RWPE2 (cell line): ENCODE measurements at regions not wholly inside any gene's neighbourhood (a gene's known extent, or its start where the extent isn't known, plus 50 kb on each side); places are given as distances from the start of the nearest gene placed in this dataset.

Experiments
- ATAC-seq: fragments of 200-7000 bp; cut with Tn5 transposase; 3 replicates; pipeline ENCODE4 v1.9.1; 2021; ENCODE audit warnings: low read depth
- DNase-seq: peaks from one replicate; pipeline ENCODE4 v3.0.0-alpha.2; 2020; ENCODE audit warnings: low spot score
- H3K27ac ChIP-seq: fragments of 450-650 bp; 2 replicates; pipeline ENCODE4 v1.5.1; 2017; ENCODE audit warnings: mild to moderate bottlenecking; ENCODE audit not compliant: poor library complexity, severe bottlenecking
- H3K27me3 ChIP-seq: fragments of 250-450 bp; sonication (Bioruptor Pico); 2 replicates; pipeline ENCODE4 v1.5.1; 2021; ENCODE audit warnings: mild to moderate bottlenecking, moderate library complexity; ENCODE audit not compliant: insufficient read depth, poor library complexity, severe bottlenecking
- H3K36me3 ChIP-seq: fragments of 250-450 bp; sonication (Bioruptor Pico); 2 replicates; pipeline ENCODE4 v1.5.1; 2020; ENCODE audit warnings: low read depth, mild to moderate bottlenecking, moderate library complexity
- H3K4me1 ChIP-seq: fragments of 250-450 bp; sonication (Bioruptor Pico); 2 replicates; pipeline ENCODE4 v1.5.1; 2021; ENCODE audit warnings: mild to moderate bottlenecking, moderate library complexity; ENCODE audit not compliant: insufficient read depth, poor library complexity, severe bottlenecking
- H3K4me3 ChIP-seq: fragments of 250-450 bp; sonication (Bioruptor Pico); 2 replicates; pipeline ENCODE4 v1.5.1; 2021; ENCODE audit warnings: mild to moderate bottlenecking, moderate library complexity; ENCODE audit not compliant: severe bottlenecking
- H3K9me3 ChIP-seq: fragments of 250-450 bp; sonication (Bioruptor Pico); 2 replicates; pipeline ENCODE4 v1.5.1; 2021; ENCODE audit warnings: mild to moderate bottlenecking, moderate library complexity; ENCODE audit not compliant: severe bottlenecking
- TF ChIP-seq, protein P1 (sequence below): fragments of 450-650 bp; IDR thresholded peaks from one replicate; pipeline ENCODE4 v1.5.1; 2017; ENCODE audit warnings: mild to moderate bottlenecking, moderate library complexity; ENCODE audit not compliant: poor library complexity, severe bottlenecking

DNA sequence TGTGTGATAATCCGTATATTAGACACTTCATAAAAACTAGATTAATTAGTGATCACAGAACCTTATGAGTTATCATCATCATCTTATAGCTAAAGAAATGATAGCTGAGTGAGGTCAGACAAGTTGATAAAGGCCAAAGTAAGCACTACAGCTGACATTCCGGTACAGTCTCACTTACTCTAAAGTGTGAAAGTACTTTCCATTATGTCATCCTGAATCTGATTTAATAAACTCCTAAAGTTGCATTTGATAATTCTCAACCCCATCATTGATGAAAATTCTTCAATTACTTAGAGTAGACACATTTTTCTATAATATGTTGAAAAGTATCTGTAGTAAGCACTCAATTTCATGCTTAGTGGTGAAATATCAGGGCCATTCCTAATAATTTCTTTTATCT, 385.2 kb upstream of the CHD6 start:
- Histone ChIP-seq H3K27ac (no peak overlapping the region), H3K27me3 (peaks cover 6% of the 10 kb centered on the region), H3K36me3 (no peaks in the 10 kb centered on the region), H3K4me3 (no peak overlapping the region), H3K9me3 (peaks cover 11% of the 10 kb centered on the region), H3K4me1 (no peaks in the 10 kb centered on the region)
- ATAC-seq (no peak), DNase-seq (no peak)
- TF ChIP-seq, protein P1, sequence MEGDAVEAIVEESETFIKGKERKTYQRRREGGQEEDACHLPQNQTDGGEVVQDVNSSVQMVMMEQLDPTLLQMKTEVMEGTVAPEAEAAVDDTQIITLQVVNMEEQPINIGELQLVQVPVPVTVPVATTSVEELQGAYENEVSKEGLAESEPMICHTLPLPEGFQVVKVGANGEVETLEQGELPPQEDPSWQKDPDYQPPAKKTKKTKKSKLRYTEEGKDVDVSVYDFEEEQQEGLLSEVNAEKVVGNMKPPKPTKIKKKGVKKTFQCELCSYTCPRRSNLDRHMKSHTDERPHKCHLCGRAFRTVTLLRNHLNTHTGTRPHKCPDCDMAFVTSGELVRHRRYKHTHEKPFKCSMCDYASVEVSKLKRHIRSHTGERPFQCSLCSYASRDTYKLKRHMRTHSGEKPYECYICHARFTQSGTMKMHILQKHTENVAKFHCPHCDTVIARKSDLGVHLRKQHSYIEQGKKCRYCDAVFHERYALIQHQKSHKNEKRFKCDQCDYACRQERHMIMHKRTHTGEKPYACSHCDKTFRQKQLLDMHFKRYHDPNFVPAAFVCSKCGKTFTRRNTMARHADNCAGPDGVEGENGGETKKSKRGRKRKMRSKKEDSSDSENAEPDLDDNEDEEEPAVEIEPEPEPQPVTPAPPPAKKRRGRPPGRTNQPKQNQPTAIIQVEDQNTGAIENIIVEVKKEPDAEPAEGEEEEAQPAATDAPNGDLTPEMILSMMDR, result no peak

DNA sequence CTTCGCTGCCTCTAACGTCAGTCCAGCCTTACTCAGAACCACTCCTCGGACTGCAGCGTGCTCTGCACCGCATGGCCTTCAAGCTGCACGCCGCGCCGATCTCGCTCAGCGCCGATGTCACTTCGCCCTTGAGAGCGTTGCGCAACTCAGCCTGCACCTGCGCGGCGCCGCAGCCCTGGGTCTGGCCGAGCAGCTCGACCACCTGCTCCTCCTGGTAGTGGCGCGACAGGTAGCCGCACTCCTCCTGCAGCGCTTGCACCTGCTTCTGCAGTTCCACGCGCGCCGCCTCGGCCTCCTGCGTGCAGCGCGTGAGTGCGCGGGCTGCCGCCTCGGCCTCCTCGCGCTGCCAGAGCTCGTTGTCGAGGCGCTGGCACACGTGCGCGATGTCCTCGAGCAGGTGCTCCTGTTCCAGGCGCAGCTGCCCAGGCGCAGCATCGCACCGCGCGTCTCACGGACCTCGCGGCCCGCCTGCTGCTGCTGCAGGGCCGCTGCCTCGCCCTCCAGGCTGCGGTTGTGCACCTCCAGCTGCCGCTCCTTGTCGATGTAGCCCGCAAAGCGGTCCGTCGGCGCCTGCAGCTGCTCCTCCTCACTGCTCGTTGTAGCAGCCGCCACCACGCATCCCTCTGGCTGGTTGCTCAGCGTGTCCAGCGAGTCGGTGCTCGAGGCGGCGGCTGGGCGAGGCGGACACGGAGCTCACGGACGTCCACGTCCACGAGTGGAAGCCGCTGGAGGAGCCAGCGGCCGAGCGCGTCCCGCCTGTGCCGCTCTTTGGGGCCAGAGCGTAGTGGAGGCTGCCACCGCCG, 380.6 kb upstream of the CHD6 start:
- Histone ChIP-seq H3K27ac (no peak overlapping the region), H3K9me3 (peaks cover 10% of the 10 kb centered on the region), H3K36me3 (no peaks in the 10 kb centered on the region), H3K27me3 (peaks cover 6% of the 10 kb centered on the region), H3K4me3 (no peak overlapping the region), H3K4me1 (no peaks in the 10 kb centered on the region)
- TF ChIP-seq, protein P1, result no peak
- ATAC-seq (no peak), DNase-seq (peak; percentile 82)

DNA sequence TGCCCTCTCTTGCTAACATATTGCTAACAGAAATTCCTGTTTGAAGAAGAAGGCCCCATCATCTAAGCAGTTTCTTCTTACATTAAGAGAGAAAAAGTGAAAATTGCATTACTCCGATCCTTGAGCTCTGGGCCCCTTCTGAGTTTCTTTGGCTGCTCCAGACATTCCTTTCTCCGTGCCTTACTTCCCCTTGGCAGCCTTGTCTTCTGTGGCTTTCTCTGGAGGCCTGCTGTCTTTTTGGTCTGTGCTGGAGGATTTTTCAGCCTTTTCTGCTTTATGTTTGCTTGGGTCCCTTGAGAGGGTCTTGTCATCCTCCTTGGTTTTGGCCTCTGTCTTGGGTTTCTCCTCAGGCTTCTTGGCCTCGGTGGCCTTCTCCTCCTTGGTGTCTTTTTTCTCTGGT, 378.8 kb upstream of the CHD6 start:
- Histone ChIP-seq H3K4me1 (no peaks in the 10 kb centered on the region), H3K27ac (no peak overlapping the region), H3K4me3 (no peak overlapping the region), H3K9me3 (peaks cover 6% of the 10 kb centered on the region), H3K27me3 (peaks cover 14% of the 10 kb centered on the region), H3K36me3 (no peaks in the 10 kb centered on the region)
- DNase-seq, result no peak
- TF ChIP-seq, protein P1, result no peak
- no peak for ATAC-seq

DNA sequence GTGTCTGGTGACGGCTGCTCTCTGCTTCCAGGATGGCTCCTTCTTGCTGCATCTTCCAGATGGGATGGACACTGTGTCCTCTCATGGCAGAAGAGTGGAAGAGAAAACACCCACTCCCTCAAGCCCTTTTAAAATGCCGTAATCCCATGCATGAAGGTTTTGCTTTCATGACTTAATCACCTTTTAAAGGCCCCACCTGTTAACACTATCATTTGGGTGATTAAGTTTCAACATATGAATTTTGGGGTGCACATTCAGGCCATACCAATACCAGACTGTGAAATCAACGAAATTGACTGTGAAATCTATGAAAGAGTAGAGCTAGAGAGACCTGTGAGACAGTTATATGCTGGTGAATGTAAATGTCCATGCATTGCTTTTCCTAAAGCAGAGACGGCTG, 374.3 kb upstream of the CHD6 start:
- no peak overlapping the region for H3K27ac ChIP-seq
- ATAC-seq, result no peak

More for the DNA sequence above, 374.3 kb upstream of the CHD6 start:
- Histone ChIP-seq H3K27me3 (peaks cover 8% of the 10 kb centered on the region), H3K4me1 (no peaks in the 10 kb centered on the region), H3K9me3 (no peaks in the 10 kb centered on the region), H3K4me3 (no peak overlapping the region), H3K36me3 (no peaks in the 10 kb centered on the region)
- DNase-seq, result no peak
- TF ChIP-seq, protein P1, result no peak
